PFSK-1 (cell line): ENCODE measurements at regions not wholly inside any gene's neighbourhood (a gene's known extent, or its start where the extent isn't known, plus 50 kb on each side); places are given as distances from the start of the nearest gene placed in this dataset.

Experiments
- FOXP2 ChIP-seq: optimal IDR thresholded peaks from 2 replicates; pipeline ENCODE3; 2011; ENCODE audit warnings: borderline replicate concordance, control low read depth, inconsistent platforms; ENCODE audit not compliant: insufficient read depth; ENCODE audit errors: extremely low read length, extremely low read depth
- POLR2AphosphoS5 ChIP-seq: IDR thresholded peaks from 2 replicates; pipeline ENCODE4 v1.6.1; 2012; ENCODE audit warnings: low read depth, mild to moderate bottlenecking, control low read depth, low read length, moderate library complexity
- SIN3A ChIP-seq: IDR thresholded peaks from 2 replicates; pipeline ENCODE4 v1.6.1; 2012; ENCODE audit warnings: mild to moderate bottlenecking, low read length, moderate library complexity, borderline replicate concordance; ENCODE audit not compliant: insufficient read depth
- TAF1 ChIP-seq: IDR thresholded peaks from 2 replicates; pipeline ENCODE4 v1.6.1; 2012; ENCODE audit warnings: low read length, control low read depth, borderline replicate concordance; ENCODE audit not compliant: insufficient read depth
- TF ChIP-seq, protein P1 (sequence below), 2 experiments: IDR thresholded peaks; 2 replicates each; pipeline versions ENCODE4 v1.6.1 to v1.8.0; 2011 to 2012; ENCODE audit warnings: low read depth in 2 of 2, low read length in 2 of 2, control low read depth in 1 of 2, inconsistent platforms in 1 of 2, mild to moderate bottlenecking in 1 of 2, moderate library complexity in 1 of 2; ENCODE audit not compliant: insufficient read depth in 1 of 2

DNA sequence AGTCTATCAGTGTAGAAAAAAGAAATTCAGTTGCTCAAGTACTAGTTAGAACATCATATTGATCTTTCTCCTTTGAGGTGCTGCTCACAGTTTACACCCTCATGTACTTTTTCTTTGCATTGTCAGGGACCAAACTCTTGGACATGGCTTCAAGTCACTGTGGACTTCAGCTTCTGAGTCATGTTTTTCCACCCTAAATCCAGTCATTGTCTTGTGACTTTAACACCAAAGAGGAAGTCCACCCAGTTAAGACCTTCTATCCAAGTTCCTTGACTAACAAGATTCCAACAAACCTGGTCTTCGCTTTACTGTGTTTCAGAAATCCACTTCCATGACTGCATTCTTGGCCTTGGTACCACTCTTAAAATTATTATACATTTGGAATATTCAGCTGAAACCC lies 206.7 kb upstream of the ARGLU1 start:
- TF ChIP-seq TAF1 (no peak), FOXP2 (no peak), POLR2AphosphoS5 (no peak), SIN3A (no peak)
- TF ChIP-seq, protein P1, sequence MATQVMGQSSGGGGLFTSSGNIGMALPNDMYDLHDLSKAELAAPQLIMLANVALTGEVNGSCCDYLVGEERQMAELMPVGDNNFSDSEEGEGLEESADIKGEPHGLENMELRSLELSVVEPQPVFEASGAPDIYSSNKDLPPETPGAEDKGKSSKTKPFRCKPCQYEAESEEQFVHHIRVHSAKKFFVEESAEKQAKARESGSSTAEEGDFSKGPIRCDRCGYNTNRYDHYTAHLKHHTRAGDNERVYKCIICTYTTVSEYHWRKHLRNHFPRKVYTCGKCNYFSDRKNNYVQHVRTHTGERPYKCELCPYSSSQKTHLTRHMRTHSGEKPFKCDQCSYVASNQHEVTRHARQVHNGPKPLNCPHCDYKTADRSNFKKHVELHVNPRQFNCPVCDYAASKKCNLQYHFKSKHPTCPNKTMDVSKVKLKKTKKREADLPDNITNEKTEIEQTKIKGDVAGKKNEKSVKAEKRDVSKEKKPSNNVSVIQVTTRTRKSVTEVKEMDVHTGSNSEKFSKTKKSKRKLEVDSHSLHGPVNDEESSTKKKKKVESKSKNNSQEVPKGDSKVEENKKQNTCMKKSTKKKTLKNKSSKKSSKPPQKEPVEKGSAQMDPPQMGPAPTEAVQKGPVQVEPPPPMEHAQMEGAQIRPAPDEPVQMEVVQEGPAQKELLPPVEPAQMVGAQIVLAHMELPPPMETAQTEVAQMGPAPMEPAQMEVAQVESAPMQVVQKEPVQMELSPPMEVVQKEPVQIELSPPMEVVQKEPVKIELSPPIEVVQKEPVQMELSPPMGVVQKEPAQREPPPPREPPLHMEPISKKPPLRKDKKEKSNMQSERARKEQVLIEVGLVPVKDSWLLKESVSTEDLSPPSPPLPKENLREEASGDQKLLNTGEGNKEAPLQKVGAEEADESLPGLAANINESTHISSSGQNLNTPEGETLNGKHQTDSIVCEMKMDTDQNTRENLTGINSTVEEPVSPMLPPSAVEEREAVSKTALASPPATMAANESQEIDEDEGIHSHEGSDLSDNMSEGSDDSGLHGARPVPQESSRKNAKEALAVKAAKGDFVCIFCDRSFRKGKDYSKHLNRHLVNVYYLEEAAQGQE (IDR thresholded peaks at IDR 0.05; ENCODE audit: insufficient read depth in 1 of 2, low read depth in 2 of 2, low read length in 2 of 2), result no peak

DNA sequence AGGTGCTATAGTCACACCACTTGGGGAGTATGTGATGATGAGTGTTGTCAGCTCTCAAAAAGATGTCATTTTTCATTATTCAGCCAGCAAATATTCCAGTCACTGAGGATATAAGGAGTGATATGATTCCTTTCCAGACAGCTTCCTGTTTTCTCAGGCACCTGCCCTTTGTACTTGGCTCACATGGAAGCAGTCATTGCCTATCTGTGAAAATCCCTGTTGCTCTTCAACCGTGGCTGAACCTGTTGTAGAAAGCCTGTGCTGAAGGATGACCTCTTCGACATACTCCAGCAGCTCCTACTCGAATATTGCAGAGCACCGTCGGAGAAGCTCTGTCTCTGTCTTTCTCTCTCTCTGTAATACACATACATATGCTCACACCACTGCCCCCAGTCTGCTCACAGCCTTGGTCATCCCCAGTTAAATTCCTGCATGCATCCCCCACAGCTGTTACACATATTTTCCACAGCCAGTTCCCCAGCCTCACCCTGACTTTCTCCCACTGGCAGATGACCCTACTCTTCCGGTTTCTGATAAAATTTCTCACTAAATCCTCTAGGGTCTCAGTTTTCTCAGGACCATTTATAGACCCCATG lies 204.2 kb upstream of the ARGLU1 start:
- TF ChIP-seq POLR2AphosphoS5 (no peak), FOXP2 (no peak), TAF1 (no peak), SIN3A (no peak)
- TF ChIP-seq, protein P1 (IDR thresholded peaks at IDR 0.05; ENCODE audit: insufficient read depth in 1 of 2, low read depth in 2 of 2, low read length in 2 of 2), result no peak

DNA sequence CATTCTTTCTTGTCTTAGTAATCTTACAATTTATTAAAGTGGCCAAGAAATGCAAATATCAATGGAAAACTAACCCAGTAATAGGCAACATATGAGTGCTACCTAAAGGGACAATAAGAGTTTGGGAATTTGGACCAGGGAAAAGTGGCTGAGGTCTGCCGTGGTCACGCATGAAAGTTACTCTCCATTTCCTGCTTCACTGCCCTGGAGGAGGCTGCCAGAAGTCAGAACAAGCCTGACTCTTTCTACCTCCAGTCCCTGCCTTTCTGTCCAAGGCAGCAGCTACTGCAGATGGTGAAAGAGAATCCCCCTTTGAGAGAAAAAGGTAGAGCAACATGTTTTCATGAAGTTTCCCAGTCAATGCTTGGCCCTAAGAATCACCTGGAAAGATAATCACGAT lies 201.1 kb upstream of the ARGLU1 start:
- TF ChIP-seq TAF1, result no peak
- no peak for TF ChIP-seq POLR2AphosphoS5
- TF ChIP-seq SIN3A, result no peak
- TF ChIP-seq, protein P1 (IDR thresholded peaks at IDR 0.05; ENCODE audit: insufficient read depth in 1 of 2, low read depth in 2 of 2, low read length in 2 of 2), result no peak
- TF ChIP-seq FOXP2, result no peak

DNA sequence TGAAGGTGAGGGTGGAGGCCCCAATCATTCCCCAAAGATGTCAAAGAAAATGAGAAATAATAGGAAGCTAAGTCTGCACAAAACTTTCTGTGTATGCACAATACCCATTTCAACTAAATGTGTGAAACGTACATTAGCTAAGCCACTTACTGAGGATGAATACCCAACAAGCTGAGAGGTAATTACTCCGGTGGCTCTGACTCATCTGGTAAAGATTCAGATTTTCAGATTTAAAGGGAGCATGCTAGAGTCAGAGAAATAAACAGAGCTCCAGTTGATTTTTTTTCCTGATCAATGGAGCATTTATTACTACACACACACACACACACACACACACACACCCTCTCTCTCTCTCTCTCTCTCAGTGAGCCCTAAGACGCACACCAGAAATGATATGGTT lies 194.8 kb upstream of the ARGLU1 start:
- TF ChIP-seq SIN3A, result no peak
- TF ChIP-seq TAF1, result no peak
- no peak for TF ChIP-seq FOXP2

DNA sequence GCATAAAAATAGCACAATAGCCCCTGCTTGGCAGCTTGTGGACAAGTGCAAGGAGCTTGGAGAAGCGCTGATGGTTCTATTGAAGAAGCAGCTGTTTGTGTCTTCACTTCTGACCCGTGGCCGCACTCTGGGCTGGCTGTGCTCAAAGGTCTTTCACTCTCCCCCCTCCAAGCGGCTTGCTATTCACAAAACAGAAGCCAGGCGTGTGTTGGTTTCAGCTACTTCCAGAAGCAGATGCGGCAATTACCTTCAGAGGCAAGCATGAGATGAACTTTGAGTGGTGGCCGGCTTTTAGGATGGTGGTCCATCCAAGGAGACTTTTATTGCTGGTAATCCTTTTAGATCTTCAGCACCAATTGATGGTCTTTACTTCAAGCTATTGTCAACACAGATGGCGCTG lies 188.5 kb upstream of the ARGLU1 start:
- no peak for TF ChIP-seq FOXP2
- no peak for TF ChIP-seq SIN3A
- TF ChIP-seq, protein P1 (IDR thresholded peaks at IDR 0.05; ENCODE audit: insufficient read depth in 1 of 2, low read depth in 2 of 2, low read length in 2 of 2), result no peak
- TF ChIP-seq POLR2AphosphoS5, result no peak
- TF ChIP-seq TAF1, result no peak
